NCI-H2029 (cell line): ENCODE measurements at regions not wholly inside any gene's neighbourhood (a gene's known extent, or its start where the extent isn't known, plus 50 kb on each side); places are given as distances from the start of the nearest gene placed in this dataset.

Source experiments
- DNase-seq: peaks from one replicate; lab custom pipeline; 2025; lab: John Stamatoyannopoulos, UW

GRCh38 chr2:220168891-220169546 is 541.6 kb downstream of the SLC4A3 start:
- no peak for DNase-seq

- no peak for DNase-seq
Observed at GRCh38 chr2:220174826-220175225, 547.4 kb downstream of the SLC4A3 start.

GRCh38 chr2:220175967-220176366 is 548.5 kb downstream of the SLC4A3 start:
- DNase-seq: no peak

GRCh38 chr2:220178991-220179695 is 551.7 kb downstream of the SLC4A3 start:
- DNase-seq: no peak

- no peak for DNase-seq
Observed at GRCh38 chr2:220181165-220181564, 553.7 kb downstream of the SLC4A3 start.

- DNase-seq: no peak
Observed at GRCh38 chr2:220182790-220183189, 555.4 kb downstream of the SLC4A3 start.

GRCh38 chr2:220185766-220186305 is 558.4 kb downstream of the SLC4A3 start:
- DNase-seq: no peak

- no peak for DNase-seq
Observed at GRCh38 chr2:220188031-220188430, 560.6 kb downstream of the SLC4A3 start.

GRCh38 chr2:220191031-220191430 is 563.6 kb downstream of the SLC4A3 start:
- DNase-seq: no peak

- DNase-seq: no peak
Observed at GRCh38 chr2:220191737-220192136, 564.3 kb downstream of the SLC4A3 start.

- DNase-seq: no peak
Observed at GRCh38 chr2:220192994-220193753, 565.7 kb downstream of the SLC4A3 start.

GRCh38 chr2:220194630-220195584 is 567.5 kb downstream of the SLC4A3 start:
- no peak for DNase-seq

- peak; percentile 31 for DNase-seq
Observed at GRCh38 chr2:220198896-220199295, 571.5 kb downstream of the SLC4A3 start.

GRCh38 chr2:220202066-220202465 is 574.6 kb downstream of the SLC4A3 start:
- DNase-seq: no peak

GRCh38 chr2:220209093-220209492 is 581.7 kb downstream of the SLC4A3 start:
- no peak for DNase-seq

GRCh38 chr2:220209751-220210150 is 582.3 kb downstream of the SLC4A3 start:
- DNase-seq: no peak

GRCh38 chr2:220212296-220213080 is 585.1 kb downstream of the SLC4A3 start:
- DNase-seq: no peak

GRCh38 chr2:220215785-220216184 is 588.4 kb downstream of the SLC4A3 start:
- peak; percentile 47 for DNase-seq

- no peak for DNase-seq
Observed at GRCh38 chr2:220219371-220219770, 591.9 kb downstream of the SLC4A3 start.

GRCh38 chr2:220220009-220220408 is 592.6 kb downstream of the SLC4A3 start:
- DNase-seq: no peak

- DNase-seq: no peak
Observed at GRCh38 chr2:220221992-220222391, 594.6 kb downstream of the SLC4A3 start.
